GM21825 (cell line): ENCODE measurements at regions not wholly inside any gene's neighbourhood (a gene's known extent, or its start where the extent isn't known, plus 50 kb on each side); places are given as distances from the start of the nearest gene placed in this dataset.
"Not testable (repeated sequence)": the region's sequence is repeated elsewhere in the genome, so short reads cannot be mapped to it uniquely, and the experiment has no call there.

Source experiments
- ATAC-seq: cut with Tn5 transposase; IDR thresholded peaks from one replicate; pipeline ENCODE4 v1.9.1; 2021; ENCODE audit warnings: mild to moderate bottlenecking, moderate library complexity; ENCODE audit not compliant: unreplicated experiment

DNA sequence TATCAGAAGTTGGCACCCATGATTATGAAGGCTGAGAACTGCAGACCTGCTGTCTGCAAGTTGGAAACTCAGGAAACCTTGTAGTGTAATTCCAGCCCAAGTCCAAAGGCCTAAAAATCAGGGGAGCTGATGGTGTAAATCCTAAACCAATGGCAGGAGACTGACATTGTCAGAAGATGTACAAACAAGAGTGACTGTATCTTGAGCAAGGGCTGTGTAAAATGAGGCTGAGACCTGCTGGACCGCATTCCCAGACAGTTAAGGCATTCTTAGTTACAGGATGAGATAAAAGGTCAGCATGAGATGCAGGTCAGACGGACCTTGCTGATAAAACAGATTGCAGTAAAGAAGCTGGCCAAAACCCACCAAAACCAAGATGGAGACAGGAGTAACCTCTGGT, 147.7 kb downstream of the COG6 start:
- no peak for ATAC-seq

- no peak for ATAC-seq
Measured at GRCh38 chr13:39803851-39804250, 148.4 kb downstream of the COG6 start.

DNA sequence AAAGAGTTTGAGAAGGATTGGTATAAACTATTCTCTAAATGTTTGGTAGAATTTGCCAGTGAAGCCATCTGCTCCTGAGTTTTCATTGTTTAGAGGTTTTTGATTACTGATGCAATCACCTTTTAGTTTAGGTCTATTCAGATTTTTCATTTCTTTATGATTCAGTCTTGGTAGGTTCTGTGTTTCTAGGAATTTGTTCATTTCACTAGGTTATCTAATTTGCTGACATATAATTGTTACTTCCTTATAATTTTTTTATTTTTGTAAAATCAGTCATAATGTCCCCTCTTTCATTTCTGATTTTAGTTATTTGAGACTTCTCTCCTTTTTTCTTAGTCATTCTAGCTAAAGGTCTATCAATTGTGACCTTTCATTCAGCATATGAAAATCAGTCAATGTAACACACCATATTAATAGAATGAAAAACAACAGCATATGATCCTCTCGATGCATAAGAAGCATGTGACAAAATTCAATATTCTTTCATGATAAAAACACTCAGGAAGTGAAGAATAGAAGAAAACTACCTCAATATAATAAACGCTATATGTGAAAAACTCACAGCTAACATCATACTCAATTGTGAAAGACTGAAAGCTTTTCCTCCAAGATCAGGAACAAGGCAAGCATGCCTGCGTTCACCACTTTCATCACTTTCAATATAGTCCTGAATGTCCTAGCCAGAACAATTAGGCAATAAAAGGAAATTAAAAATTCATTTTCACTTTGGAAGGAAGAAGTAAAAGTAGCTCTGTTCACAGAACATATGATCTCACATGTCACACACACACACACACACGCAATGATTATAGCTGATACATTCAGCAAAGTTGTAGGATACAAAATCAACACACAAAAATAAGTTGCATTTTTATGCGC, 149.1 kb downstream of the COG6 start:
- no peak for ATAC-seq

DNA sequence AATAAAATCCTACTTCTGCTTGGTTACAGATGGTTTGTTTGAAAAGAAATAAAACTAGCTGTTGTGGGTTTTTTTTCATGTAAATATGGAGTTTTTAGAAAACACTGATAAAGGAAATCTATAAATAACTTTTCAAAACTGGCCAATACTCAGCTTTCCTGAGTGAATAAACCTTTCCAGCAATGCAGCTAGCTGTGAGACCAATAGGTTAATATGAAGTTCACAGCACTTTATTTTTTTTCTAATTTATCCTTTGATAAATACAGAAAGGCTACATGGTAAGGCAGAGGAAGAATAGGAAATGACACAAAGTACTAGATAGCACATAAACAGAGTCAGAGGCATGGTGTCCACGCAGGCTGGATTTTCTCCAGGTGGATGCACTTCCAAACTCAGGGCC, 154.0 kb downstream of the COG6 start:
- ATAC-seq: no peak

DNA sequence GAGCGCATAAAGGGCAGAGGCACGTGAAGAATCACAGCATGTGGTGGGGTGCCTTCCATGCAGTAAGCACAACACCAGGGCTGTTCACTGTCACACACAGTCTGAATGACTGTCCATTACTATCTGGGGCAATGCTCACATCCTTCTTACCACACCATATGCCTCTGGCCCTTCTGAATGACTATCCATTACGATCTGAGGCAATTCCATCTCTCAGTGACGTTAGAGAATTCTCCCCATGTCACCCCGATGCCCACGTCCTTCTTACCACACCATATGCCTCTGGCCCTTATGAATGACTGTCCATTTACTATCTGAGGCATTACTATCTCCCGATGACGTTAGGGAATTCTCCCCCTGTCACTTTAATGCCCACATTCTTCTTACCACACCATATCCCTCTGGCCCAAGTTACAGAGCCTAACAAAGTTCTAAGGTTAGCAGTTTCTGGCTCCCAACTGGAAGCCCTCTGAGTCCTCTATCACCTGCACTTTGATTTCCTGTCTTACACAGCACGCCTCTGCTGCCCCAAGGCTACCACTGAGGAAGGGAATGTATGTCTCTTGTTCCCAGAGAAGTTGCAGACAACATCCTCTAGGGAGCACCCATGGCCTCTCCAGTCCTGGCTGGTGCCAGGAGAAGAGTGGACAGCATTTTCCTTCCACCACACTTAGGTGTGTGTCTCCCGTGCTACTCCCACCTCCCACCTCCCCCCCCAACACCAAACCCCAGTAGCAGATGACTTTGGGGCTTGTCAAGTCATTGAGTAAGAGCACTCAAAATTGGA, 154.8 kb downstream of the COG6 start:
- ATAC-seq: no peak

- no peak for ATAC-seq
Measured at GRCh38 chr13:39811051-39811450, 155.6 kb downstream of the COG6 start.

- no peak for ATAC-seq
Measured at GRCh38 chr13:39811696-39812095, 156.2 kb downstream of the COG6 start.

- no peak for ATAC-seq
Measured at GRCh38 chr13:39815345-39816111, 160.1 kb downstream of the COG6 start.

DNA sequence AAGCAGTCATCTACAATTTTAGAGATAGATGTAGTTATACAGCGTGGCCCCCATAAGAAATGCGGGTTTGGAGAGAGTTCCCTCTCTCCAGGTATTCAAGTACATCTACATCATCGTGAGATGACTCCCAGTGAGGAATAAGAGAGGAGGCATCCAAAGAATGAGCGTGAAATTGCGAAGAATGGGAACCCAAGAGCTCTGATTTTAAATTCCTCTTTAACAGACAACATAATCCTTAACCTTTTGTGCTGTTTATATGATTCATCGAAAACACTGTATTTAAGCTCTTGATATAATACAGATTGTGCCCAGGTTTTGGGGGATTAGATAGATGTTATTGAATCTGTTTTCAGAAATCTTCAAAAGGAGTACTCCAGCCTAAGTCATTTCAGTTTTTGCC, 161.5 kb downstream of the COG6 start:
- ATAC-seq: no peak

DNA sequence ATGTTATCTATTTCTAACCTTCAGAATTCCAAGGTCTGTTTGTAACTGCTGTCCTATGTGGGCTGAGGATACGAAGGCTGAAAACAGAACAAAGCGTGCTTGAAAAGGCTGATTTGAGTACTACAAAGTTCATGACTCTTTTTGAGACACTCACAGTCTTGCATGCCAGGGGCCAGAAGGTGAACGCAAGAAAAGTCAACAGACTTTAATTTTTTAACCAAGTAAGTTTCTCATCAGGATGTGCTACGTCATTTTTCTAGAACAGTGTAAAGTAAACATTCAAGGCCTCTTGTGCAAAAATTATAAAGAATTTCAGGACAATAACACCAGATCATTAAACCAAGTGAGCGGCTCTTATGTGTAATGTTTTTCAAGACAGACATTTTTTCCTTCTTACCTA, 163.5 kb downstream of the COG6 start:
- ATAC-seq: no peak

DNA sequence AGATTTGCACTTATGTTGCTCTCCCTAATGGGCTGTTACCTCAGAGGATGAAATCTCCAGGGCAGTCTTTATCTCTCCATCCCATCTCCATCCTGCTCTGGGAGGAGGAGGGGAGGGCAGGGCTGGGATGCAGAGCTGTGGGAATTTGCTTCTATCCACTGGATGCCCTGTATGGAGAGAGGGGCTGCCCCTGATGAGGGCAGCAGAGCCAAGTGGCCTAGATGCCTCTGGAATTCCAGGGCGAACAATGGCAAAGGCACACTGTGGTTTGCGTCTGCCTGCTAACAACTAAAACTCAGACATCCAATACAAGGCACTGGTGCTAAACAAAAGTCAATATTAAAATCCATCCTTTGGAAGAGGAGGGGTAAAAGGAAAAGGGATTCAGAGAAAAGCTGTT, 165.1 kb downstream of the COG6 start:
- no peak for ATAC-seq

- no peak for ATAC-seq
Measured at GRCh38 chr13:39821977-39822376, 166.5 kb downstream of the COG6 start.

DNA sequence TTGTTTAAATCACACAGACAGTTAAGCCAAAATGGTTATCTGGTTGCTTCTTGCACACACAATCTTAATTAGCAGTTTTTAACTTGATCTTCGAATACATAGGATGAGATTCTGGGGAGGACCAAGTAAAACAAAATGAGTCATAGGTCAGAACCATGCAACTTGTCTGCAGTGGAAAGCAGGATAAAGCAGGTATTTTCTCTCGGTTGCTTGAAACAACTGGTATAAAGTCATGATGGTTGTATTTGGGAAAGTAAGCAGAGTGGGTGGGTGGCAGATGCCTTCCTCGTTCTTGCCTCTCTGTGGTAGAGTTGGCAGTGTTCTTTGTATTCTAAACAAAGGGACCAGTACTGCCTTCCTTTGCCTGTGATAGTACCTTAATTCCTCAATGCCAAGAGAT, 167.0 kb downstream of the COG6 start:
- no peak for ATAC-seq

- ATAC-seq: no peak
Measured at GRCh38 chr13:39823063-39823713, 167.7 kb downstream of the COG6 start.

DNA sequence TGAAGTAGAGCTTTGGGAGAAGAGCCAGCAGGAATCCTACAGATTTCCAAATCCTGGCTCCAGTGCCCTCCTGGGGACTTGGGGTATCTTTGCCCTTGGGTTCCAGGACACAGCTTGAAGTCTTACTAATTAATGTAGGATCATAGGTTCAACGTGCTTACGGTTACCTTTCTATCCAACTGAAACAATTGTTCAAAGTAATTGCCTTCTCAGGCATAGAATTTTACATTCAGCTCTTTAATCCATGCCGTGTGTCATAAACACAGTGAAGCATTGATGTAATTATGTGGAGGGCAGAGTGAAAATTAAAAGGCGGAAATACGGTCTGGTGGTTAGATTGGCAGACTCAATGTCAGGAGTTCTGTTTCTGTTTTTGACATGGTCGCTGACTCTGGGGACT, 170.4 kb downstream of the COG6 start:
- no peak for ATAC-seq

DNA sequence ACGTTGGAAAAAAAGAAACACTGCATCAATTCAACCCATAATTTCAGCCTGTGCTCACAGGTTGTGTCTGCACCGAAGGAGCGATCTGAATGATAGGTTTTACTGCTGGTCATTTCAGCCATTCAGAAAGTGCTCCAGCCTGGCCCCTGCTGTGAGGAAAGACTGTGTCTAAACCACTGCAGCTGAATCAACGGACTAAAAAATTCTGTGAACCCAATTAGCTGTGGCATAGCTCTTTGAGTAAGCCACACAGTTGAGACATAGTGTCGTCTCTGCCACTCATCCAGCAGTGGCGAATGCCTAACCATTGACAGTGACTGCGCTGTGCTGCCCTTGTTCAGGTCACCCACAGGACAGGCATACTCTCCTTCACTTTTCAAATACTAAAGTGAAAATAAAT, 179.8 kb downstream of the COG6 start:
- no peak for ATAC-seq

GRCh38 chr13:39836038-39836437, 180.6 kb downstream of the COG6 start:
- no peak for ATAC-seq

DNA sequence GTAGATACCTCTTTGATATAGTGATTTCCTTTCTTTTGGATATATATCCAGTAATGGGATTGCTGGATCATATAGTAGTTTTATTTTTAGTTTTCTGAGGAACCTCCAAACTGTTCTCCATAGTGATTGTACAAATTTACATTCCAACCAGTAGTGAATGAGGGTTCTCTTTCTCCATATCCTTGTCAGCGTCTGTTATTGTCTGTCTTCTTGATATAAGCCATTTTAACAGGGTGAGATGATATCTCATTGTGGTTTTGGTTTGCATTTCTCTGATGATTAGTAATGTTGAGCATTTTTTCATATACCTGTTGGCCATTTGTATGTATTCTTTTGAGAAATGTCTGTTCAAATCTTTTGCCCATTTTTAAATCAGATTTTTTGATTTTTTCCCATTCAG, 182.4 kb downstream of the COG6 start:
- not testable (repeated sequence) for ATAC-seq

DNA sequence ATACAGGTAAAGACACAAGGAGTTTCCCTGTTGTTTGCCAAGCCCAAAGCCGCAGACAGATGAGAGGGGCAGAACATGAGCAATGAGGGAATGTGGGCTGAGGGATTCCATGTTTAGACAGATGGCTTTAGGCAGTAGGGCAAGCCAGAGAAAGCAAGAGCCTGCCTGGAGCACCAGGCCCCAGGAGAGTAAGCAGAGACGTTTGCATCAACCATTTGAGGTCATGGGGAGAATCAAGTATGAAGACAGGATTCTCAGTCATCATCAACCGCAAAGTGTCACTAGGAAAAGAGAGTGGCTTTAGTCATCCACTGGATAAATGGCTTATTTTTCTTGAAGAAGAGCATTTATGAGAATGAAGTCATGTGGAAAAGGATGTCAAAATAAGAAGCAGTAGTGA, 184.7 kb downstream of the COG6 start:
- no peak for ATAC-seq

GRCh38 chr13:39847336-39847735, 191.9 kb downstream of the COG6 start:
- ATAC-seq: no peak

- ATAC-seq: no peak
Measured at GRCh38 chr13:39855236-39855635, 199.8 kb downstream of the COG6 start.
